ENCODE measurements at regions not wholly inside any gene's neighbourhood (a gene's known extent, or its start where the extent isn't known, plus 50 kb on each side); places are given as distances from the start of the nearest gene placed in this dataset.

- no peak for TF ChIP-seq CTCF (IDR thresholded peaks at IDR 0.05; ENCODE audit: low read depth, low read length, missing input control)
- TF ChIP-seq, protein P1, sequence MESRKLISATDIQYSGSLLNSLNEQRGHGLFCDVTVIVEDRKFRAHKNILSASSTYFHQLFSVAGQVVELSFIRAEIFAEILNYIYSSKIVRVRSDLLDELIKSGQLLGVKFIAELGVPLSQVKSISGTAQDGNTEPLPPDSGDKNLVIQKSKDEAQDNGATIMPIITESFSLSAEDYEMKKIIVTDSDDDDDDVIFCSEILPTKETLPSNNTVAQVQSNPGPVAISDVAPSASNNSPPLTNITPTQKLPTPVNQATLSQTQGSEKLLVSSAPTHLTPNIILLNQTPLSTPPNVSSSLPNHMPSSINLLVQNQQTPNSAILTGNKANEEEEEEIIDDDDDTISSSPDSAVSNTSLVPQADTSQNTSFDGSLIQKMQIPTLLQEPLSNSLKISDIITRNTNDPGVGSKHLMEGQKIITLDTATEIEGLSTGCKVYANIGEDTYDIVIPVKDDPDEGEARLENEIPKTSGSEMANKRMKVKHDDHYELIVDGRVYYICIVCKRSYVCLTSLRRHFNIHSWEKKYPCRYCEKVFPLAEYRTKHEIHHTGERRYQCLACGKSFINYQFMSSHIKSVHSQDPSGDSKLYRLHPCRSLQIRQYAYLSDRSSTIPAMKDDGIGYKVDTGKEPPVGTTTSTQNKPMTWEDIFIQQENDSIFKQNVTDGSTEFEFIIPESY (IDR thresholded peaks at IDR 0.05) = no peak
- no peak for TF ChIP-seq SP1 (IDR thresholded peaks at IDR 0.05)
- TF ChIP-seq, protein P2, sequence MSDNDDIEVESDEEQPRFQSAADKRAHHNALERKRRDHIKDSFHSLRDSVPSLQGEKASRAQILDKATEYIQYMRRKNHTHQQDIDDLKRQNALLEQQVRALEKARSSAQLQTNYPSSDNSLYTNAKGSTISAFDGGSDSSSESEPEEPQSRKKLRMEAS (IDR thresholded peaks at IDR 0.05) = no peak
- TF ChIP-seq, protein P3, sequence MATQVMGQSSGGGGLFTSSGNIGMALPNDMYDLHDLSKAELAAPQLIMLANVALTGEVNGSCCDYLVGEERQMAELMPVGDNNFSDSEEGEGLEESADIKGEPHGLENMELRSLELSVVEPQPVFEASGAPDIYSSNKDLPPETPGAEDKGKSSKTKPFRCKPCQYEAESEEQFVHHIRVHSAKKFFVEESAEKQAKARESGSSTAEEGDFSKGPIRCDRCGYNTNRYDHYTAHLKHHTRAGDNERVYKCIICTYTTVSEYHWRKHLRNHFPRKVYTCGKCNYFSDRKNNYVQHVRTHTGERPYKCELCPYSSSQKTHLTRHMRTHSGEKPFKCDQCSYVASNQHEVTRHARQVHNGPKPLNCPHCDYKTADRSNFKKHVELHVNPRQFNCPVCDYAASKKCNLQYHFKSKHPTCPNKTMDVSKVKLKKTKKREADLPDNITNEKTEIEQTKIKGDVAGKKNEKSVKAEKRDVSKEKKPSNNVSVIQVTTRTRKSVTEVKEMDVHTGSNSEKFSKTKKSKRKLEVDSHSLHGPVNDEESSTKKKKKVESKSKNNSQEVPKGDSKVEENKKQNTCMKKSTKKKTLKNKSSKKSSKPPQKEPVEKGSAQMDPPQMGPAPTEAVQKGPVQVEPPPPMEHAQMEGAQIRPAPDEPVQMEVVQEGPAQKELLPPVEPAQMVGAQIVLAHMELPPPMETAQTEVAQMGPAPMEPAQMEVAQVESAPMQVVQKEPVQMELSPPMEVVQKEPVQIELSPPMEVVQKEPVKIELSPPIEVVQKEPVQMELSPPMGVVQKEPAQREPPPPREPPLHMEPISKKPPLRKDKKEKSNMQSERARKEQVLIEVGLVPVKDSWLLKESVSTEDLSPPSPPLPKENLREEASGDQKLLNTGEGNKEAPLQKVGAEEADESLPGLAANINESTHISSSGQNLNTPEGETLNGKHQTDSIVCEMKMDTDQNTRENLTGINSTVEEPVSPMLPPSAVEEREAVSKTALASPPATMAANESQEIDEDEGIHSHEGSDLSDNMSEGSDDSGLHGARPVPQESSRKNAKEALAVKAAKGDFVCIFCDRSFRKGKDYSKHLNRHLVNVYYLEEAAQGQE (IDR thresholded peaks at IDR 0.05) = no peak
- TF ChIP-seq TAF1 (conservative IDR thresholded peaks at IDR 0.05) = no peak
- TF ChIP-seq HNF4A (conservative IDR thresholded peaks at IDR 0.05) = no peak
- TF ChIP-seq, protein P4, sequence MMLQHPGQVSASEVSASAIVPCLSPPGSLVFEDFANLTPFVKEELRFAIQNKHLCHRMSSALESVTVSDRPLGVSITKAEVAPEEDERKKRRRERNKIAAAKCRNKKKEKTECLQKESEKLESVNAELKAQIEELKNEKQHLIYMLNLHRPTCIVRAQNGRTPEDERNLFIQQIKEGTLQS (IDR thresholded peaks at IDR 0.05) = no peak
- no peak for TF ChIP-seq RAD21 (IDR thresholded peaks at IDR 0.05)
- no peak for TF ChIP-seq RXRA (IDR thresholded peaks at IDR 0.05)
- no peak for TF ChIP-seq YY1 (IDR thresholded peaks at IDR 0.05)
These were observed 526.8 kb upstream of the CCDC54 start for GRCh38 chr3:106850437-106850836.

Measured in liver (tissue), 3 donors.